ENCODE measurements at regions not wholly inside any gene's neighbourhood (a gene's known extent, or its start where the extent isn't known, plus 50 kb on each side); places are given as distances from the start of the nearest gene placed in this dataset.

DNA sequence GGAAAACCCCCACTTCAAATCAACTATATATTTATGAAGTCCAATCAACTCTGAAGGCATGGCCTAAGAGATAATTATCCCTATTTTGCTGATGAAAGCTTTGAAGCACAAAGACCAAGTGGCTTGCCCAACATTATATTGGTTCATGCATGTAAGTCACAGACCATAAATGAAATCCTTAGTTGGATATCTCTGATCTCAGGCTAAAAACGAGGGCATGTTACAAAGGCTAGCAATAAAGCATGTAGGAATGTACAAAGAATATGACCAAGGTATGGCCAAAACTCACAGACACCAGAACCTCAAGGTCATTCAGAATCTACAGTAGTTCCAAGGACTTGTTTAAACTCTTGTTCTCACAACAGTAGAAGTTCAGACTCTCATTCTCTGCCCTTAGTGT lies 100.2 kb upstream of the SESN3 start:
- Histone ChIP-seq H2BK15ac (ENCODE audit: low read depth, low read length) (no peak overlapping the region), H3K4me2 (ENCODE audit: low read depth, low read length) (no peak overlapping the region), H3K23ac (ENCODE audit: low read depth, low read length) (no peak overlapping the region), H4K91ac (ENCODE audit: insufficient read depth, low read depth, low read length) (no peak overlapping the region), H3K18ac (ENCODE audit: low read depth, low read length) (no peak overlapping the region), H3K56ac (ENCODE audit: extremely low read depth, insufficient read depth, low read length) (no peak overlapping the region), H3K9me3 (ENCODE audit: control insufficient read depth, insufficient read depth, low read length) (no peaks in the 10 kb centered on the region), H3K79me1 (ENCODE audit: low read depth in 1 of 2, low read length in 2 of 2) (no peaks in the 10 kb centered on the region), H4K8ac (ENCODE audit: low read depth in 2 of 2, low read length in 2 of 2) (no peak overlapping the region), H2AK5ac (ENCODE audit: low read depth, low read length) (no peak overlapping the region), H2BK120ac (ENCODE audit: low read depth, low read length) (no peak overlapping the region), H4K5ac (ENCODE audit: low read depth, low read length) (no peak overlapping the region), H3K9me1 (ENCODE audit: insufficient read depth, low read length) (no peaks in the 10 kb centered on the region), H2AFZ (replicated peaks; ENCODE audit: low read length, poor library complexity) (no peak overlapping the region), H3K14ac (replicated peaks; ENCODE audit: low read depth, low read length) (no peak overlapping the region), H4K20me1 (ENCODE audit: insufficient read depth, low read length) (no peaks in the 10 kb centered on the region), H2AK9ac (replicated peaks; ENCODE audit: low read depth, low read length, poor library complexity) (no peak overlapping the region), H3K27me3 (ENCODE audit: control insufficient read depth, insufficient read depth, low read length) (peaks cover 6% of the 10 kb centered on the region; the same call in 1 of the 2 replicates), H3K9ac (ENCODE audit: low read depth, low read length) (no peak overlapping the region), H3K4me1 (ENCODE audit: control insufficient read depth, insufficient read depth, low read length) (no peaks in the 10 kb centered on the region), H2BK20ac (ENCODE audit: low read depth, low read length) (no peak overlapping the region), H2BK5ac (ENCODE audit: low read depth, low read length, poor library complexity, severe bottlenecking) (no peak overlapping the region), H3K27ac (ENCODE audit: insufficient read depth, low read length) (no peak overlapping the region), H3K4ac (ENCODE audit: low read depth, low read length) (no peak overlapping the region), H3K4me3 (ENCODE audit: insufficient read depth, low read depth, low read length) (no peak overlapping the region), H3K36me3 (ENCODE audit: control insufficient read depth, insufficient read depth, low read length) (no peaks in the 10 kb centered on the region)
- intact Hi-C loops (cut with micrococcal nuclease): no loop called here
- POLR2A ChIA-PET (ENCODE audit: unreplicated experiment): no interaction called here
- CTCF ChIA-PET: no interaction called here
- dilution Hi-C loops (cut with HindIII; ENCODE audit: low sequenced_read_pairs, unreplicated experiment): no loop called here
- in situ Hi-C loops (cut with MboI; ENCODE audit: low sequenced_read_pairs): no loop called here
- ATAC-seq (ENCODE audit: low read depth) (no peak), DNase-seq (no peak)
- no peak for TF ChIP-seq NFE2L2 (IDR thresholded peaks at IDR 0.05; ENCODE audit: low read depth, low read length)
- no peak for TF ChIP-seq BHLHE40 (IDR thresholded peaks at IDR 0.05; ENCODE audit: low read depth, low read length)
- TF ChIP-seq, protein P1, sequence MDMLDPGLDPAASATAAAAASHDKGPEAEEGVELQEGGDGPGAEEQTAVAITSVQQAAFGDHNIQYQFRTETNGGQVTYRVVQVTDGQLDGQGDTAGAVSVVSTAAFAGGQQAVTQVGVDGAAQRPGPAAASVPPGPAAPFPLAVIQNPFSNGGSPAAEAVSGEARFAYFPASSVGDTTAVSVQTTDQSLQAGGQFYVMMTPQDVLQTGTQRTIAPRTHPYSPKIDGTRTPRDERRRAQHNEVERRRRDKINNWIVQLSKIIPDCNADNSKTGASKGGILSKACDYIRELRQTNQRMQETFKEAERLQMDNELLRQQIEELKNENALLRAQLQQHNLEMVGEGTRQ (IDR thresholded peaks at IDR 0.05; ENCODE audit: low read depth, low read length): no peak
- TF ChIP-seq MXI1 (IDR thresholded peaks at IDR 0.05; ENCODE audit: borderline replicate concordance, low read depth, low read length): no peak
- TF ChIP-seq, protein P2, sequence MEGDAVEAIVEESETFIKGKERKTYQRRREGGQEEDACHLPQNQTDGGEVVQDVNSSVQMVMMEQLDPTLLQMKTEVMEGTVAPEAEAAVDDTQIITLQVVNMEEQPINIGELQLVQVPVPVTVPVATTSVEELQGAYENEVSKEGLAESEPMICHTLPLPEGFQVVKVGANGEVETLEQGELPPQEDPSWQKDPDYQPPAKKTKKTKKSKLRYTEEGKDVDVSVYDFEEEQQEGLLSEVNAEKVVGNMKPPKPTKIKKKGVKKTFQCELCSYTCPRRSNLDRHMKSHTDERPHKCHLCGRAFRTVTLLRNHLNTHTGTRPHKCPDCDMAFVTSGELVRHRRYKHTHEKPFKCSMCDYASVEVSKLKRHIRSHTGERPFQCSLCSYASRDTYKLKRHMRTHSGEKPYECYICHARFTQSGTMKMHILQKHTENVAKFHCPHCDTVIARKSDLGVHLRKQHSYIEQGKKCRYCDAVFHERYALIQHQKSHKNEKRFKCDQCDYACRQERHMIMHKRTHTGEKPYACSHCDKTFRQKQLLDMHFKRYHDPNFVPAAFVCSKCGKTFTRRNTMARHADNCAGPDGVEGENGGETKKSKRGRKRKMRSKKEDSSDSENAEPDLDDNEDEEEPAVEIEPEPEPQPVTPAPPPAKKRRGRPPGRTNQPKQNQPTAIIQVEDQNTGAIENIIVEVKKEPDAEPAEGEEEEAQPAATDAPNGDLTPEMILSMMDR (conservative IDR thresholded peaks at IDR 0.05; ENCODE audit: low read depth, low read length): no peak
- no peak for TF ChIP-seq MAZ (IDR thresholded peaks at IDR 0.05; ENCODE audit: borderline replicate concordance, low read depth, low read length)
- TF ChIP-seq POLR2A (IDR thresholded peaks at IDR 0.05; ENCODE audit: low read depth, low read length): no peak
- TF ChIP-seq RFX5 (IDR thresholded peaks at IDR 0.05; ENCODE audit: low read depth, low read length): no peak
- TF ChIP-seq MAFK (IDR thresholded peaks at IDR 0.05; ENCODE audit: low read depth, low read length): no peak
- TF ChIP-seq SMC3 (IDR thresholded peaks at IDR 0.05; ENCODE audit: low read depth, low read length): no peak
- TF ChIP-seq, protein P3, sequence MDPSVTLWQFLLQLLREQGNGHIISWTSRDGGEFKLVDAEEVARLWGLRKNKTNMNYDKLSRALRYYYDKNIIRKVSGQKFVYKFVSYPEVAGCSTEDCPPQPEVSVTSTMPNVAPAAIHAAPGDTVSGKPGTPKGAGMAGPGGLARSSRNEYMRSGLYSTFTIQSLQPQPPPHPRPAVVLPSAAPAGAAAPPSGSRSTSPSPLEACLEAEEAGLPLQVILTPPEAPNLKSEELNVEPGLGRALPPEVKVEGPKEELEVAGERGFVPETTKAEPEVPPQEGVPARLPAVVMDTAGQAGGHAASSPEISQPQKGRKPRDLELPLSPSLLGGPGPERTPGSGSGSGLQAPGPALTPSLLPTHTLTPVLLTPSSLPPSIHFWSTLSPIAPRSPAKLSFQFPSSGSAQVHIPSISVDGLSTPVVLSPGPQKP (IDR thresholded peaks at IDR 0.05; ENCODE audit: borderline replicate concordance, low read depth, low read length): no peak
- no CpG with 5 or more reads among the region's 1 CpG for WGBS, 2 experiments (ENCODE audit: extremely low coverage in 2 of 2, insufficient read length in 1 of 2)
- BruUV-seq (replicated peaks): no TSS peak

Data from IMR-90 (cell line).